ENCODE measurements at regions not wholly inside any gene's neighbourhood (a gene's known extent, or its start where the extent isn't known, plus 50 kb on each side); places are given as distances from the start of the nearest gene placed in this dataset.

DNA sequence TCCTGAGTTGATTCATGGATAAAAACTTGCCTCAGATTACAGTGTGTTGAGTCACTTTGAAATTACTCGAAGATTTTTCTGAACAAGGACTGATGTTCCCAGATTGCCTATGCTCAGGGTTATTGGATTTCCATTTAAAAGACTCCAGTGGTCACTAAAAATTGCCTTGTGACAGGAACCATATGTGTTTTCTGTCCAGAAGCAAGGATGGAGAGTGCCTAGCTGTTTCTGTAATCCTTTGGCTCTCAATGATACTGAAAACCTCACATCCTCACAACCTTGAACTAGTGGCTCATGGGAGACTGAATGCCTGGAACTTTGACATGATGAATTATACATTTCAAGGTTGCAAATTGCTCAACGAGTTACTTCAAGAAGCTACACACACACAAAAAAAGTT is 1271.8 kb downstream of the BRINP3 start:
- TF ChIP-seq, protein P1, sequence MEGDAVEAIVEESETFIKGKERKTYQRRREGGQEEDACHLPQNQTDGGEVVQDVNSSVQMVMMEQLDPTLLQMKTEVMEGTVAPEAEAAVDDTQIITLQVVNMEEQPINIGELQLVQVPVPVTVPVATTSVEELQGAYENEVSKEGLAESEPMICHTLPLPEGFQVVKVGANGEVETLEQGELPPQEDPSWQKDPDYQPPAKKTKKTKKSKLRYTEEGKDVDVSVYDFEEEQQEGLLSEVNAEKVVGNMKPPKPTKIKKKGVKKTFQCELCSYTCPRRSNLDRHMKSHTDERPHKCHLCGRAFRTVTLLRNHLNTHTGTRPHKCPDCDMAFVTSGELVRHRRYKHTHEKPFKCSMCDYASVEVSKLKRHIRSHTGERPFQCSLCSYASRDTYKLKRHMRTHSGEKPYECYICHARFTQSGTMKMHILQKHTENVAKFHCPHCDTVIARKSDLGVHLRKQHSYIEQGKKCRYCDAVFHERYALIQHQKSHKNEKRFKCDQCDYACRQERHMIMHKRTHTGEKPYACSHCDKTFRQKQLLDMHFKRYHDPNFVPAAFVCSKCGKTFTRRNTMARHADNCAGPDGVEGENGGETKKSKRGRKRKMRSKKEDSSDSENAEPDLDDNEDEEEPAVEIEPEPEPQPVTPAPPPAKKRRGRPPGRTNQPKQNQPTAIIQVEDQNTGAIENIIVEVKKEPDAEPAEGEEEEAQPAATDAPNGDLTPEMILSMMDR (IDR thresholded peaks at IDR 0.05), result no peak
- TF ChIP-seq POLR2A (IDR thresholded peaks at IDR 0.05), result no peak
